SK-N-MC (cell line): ENCODE measurements at regions not wholly inside any gene's neighbourhood (a gene's known extent, or its start where the extent isn't known, plus 50 kb on each side); places are given as distances from the start of the nearest gene placed in this dataset.
"Not testable (repeated sequence)": the region's sequence is repeated elsewhere in the genome, so short reads cannot be mapped to it uniquely, and the experiment has no call there.

Experiments
- DNase-seq: peaks from one replicate; pipeline ENCODE4 v3.0.0-alpha.2; 2011; ENCODE audit warnings: low read depth, low spot score
- H3K27ac ChIP-seq: fragments of 200-600 bp; sonication (generic); 2 replicates; pipeline ENCODE4 v1.5.1; 2016; ENCODE audit warnings: mixed run types
- H3K36me3 ChIP-seq: fragments of 200-600 bp; sonication (generic); 2 replicates; pipeline ENCODE4 v1.6.1; 2017; ENCODE audit warnings: antibody characterized with exemption, low read length, mixed read lengths; ENCODE audit not compliant: insufficient read depth
- H3K4me3 ChIP-seq: fragments of 200-600 bp; sonication (generic); 2 replicates; pipeline ENCODE4 v1.5.1; 2016
- H3K9ac ChIP-seq: fragments of 200-600 bp; sonication (generic); 2 replicates; pipeline ENCODE4 v1.8.0; 2017; ENCODE audit warnings: mixed run types, mixed read lengths; ENCODE audit not compliant: insufficient read length
- H3K9me3 ChIP-seq: fragments of 200-600 bp; sonication (generic); 2 replicates; pipeline ENCODE4 v1.6.1; 2017; ENCODE audit warnings: low read depth, mild to moderate bottlenecking, antibody characterized with exemption, low read length, moderate library complexity, mixed read lengths
- EZH2 ChIP-seq: fragments of 200-600 bp; sonication (generic); IDR thresholded peaks from one replicate; pipeline ENCODE4 v1.6.1; 2017; ENCODE audit warnings: antibody characterized with exemption
- FOXP2 ChIP-seq: optimal IDR thresholded peaks from 2 replicates; pipeline ENCODE3; 2011; ENCODE audit warnings: mild to moderate bottlenecking, moderate library complexity; ENCODE audit not compliant: insufficient read depth; ENCODE audit errors: extremely low read length, control extremely low read depth
- POLR2AphosphoS5 ChIP-seq: IDR thresholded peaks from 2 replicates; pipeline ENCODE4 v1.6.1; 2012; ENCODE audit warnings: mild to moderate bottlenecking, low read depth, low read length, borderline replicate concordance

- Histone ChIP-seq H3K27ac (no peak overlapping the region), H3K36me3 (no peaks in the 10 kb centered on the region)
- TF ChIP-seq EZH2 (no peak), POLR2AphosphoS5 (no peak), FOXP2 (no peak)
Measured at GRCh38 chr6:105533301-105533700, 130.4 kb upstream of the PREP start.

GRCh38 chr6:105526225-105526872 lies 123.5 kb upstream of the PREP start:
- DNase-seq: no peak
- no peak overlapping the region for H3K27ac ChIP-seq
- H3K9me3 ChIP-seq: no peaks in the 10 kb centered on the region
- H3K4me3 ChIP-seq: no peak overlapping the region
- H3K9ac ChIP-seq: no peak overlapping the region
- TF ChIP-seq POLR2AphosphoS5 (no peak), FOXP2 (no peak), EZH2 (no peak)
- H3K36me3 ChIP-seq: no peaks in the 10 kb centered on the region

More at GRCh38 chr6:105533301-105533700, 130.4 kb upstream of the PREP start:
- DNase-seq: no peak
- H3K4me3 ChIP-seq: no peak overlapping the region
- no peaks in the 10 kb centered on the region for H3K9me3 ChIP-seq
- no peak overlapping the region for H3K9ac ChIP-seq

- Histone ChIP-seq H3K36me3 (no peaks in the 10 kb centered on the region), H3K27ac (no peak overlapping the region), H3K4me3 (no peak overlapping the region), H3K9me3 (no peaks in the 10 kb centered on the region), H3K9ac (no peak overlapping the region)
- DNase-seq: no peak
- no peak for TF ChIP-seq EZH2
- TF ChIP-seq POLR2AphosphoS5: no peak
- TF ChIP-seq FOXP2: no peak
Measured at GRCh38 chr6:105522626-105523322, 119.9 kb upstream of the PREP start.

GRCh38 chr6:105519954-105520353 lies 117.1 kb upstream of the PREP start:
- Histone ChIP-seq H3K4me3 (no peak overlapping the region), H3K36me3 (no peaks in the 10 kb centered on the region), H3K27ac (no peak overlapping the region), H3K9ac (no peak overlapping the region), H3K9me3 (no peaks in the 10 kb centered on the region)
- TF ChIP-seq EZH2 (no peak), POLR2AphosphoS5 (no peak), FOXP2 (no peak)
- no peak for DNase-seq

- not testable (repeated sequence) for DNase-seq, H3K9ac ChIP-seq, H3K4me3 ChIP-seq, H3K36me3 ChIP-seq, H3K27ac ChIP-seq, H3K9me3 ChIP-seq
Measured at GRCh38 chr6:105518993-105519392, 116.1 kb upstream of the PREP start.

- DNase-seq: no peak
- no peaks in the 10 kb centered on the region for H3K9me3 ChIP-seq
- H3K36me3 ChIP-seq: no peaks in the 10 kb centered on the region
- H3K4me3 ChIP-seq: no peak overlapping the region
- H3K27ac ChIP-seq: no peak overlapping the region
- no peak for TF ChIP-seq FOXP2
- no peak for TF ChIP-seq EZH2
- no peak for TF ChIP-seq POLR2AphosphoS5
- no peak overlapping the region for H3K9ac ChIP-seq
Measured at GRCh38 chr6:105515054-105515453, 112.2 kb upstream of the PREP start.

- H3K36me3 ChIP-seq: no peaks in the 10 kb centered on the region
- TF ChIP-seq EZH2: no peak
- TF ChIP-seq POLR2AphosphoS5: no peak
- TF ChIP-seq FOXP2: no peak
- no peak overlapping the region for H3K9ac ChIP-seq
- no peak for DNase-seq
- no peak overlapping the region for H3K27ac ChIP-seq
- H3K4me3 ChIP-seq: no peak overlapping the region
- H3K9me3 ChIP-seq: no peaks in the 10 kb centered on the region
Measured at GRCh38 chr6:105514306-105514705, 111.4 kb upstream of the PREP start.

- TF ChIP-seq FOXP2: no peak
- TF ChIP-seq EZH2: no peak
- TF ChIP-seq POLR2AphosphoS5: no peak
- H3K4me3 ChIP-seq: no peak overlapping the region
- no peak for DNase-seq
- no peaks in the 10 kb centered on the region for H3K36me3 ChIP-seq
- no peaks in the 10 kb centered on the region for H3K9me3 ChIP-seq
- H3K9ac ChIP-seq: no peak overlapping the region
- no peak overlapping the region for H3K27ac ChIP-seq
Measured at GRCh38 chr6:105511639-105512038, 108.8 kb upstream of the PREP start.

- Histone ChIP-seq H3K9me3 (no peaks in the 10 kb centered on the region), H3K9ac (no peak overlapping the region), H3K36me3 (no peaks in the 10 kb centered on the region), H3K27ac (no peak overlapping the region), H3K4me3 (no peak overlapping the region)
- no peak for TF ChIP-seq EZH2
- no peak for TF ChIP-seq POLR2AphosphoS5
- TF ChIP-seq FOXP2: no peak
- DNase-seq: no peak
Measured at GRCh38 chr6:105510746-105511145, 107.9 kb upstream of the PREP start.
